Left cardiac atrium (tissue), 4 donors: ENCODE measurements at regions not wholly inside any gene's neighbourhood (a gene's known extent, or its start where the extent isn't known, plus 50 kb on each side); places are given as distances from the start of the nearest gene placed in this dataset.
"Not testable (repeated sequence)": the region's sequence is repeated elsewhere in the genome, so short reads cannot be mapped to it uniquely, and the experiment has no call there.

Source experiments
- ATAC-seq, 2 donors: fragments of 200-7000 bp; cut with Tn5 transposase; one replicate each; pipeline ENCODE4 v1.9.1; 2020; ENCODE audit warnings: mild to moderate bottlenecking in 2 of 2, moderate library complexity in 2 of 2
- DNase-seq: peaks from one replicate; pipeline ENCODE4 v3.0.0-alpha.2; 2020
- intact Hi-C, 2 donors: fragments of 100-400 bp; cut with DNase I; formaldehyde crosslinking; loops; one replicate each; pipeline versions ENCODE4 v1.14.1 to v1.15.1; 2022 to 2023
- donor health status: DM: no; HTN: yes; CAD: no.
- donor health status: DM: no; HTN: yes; CAD: no; lungs with severe emphysema.
- donor health status: DM: yes; HTN: yes; CAD: no.
- donor health status: Dilated cardiomyopathy.

GRCh38 chr4:96955691-96956090 is 1115.8 kb downstream of the PDHA2 start:
- intact Hi-C loops = no loop called here
- ATAC-seq (no peak), DNase-seq (no peak)

GRCh38 chr4:96969455-96969854 is 1129.6 kb downstream of the PDHA2 start:
- ATAC-seq (no peak), DNase-seq (no peak)
- intact Hi-C loops = no loop called here

GRCh38 chr4:96972920-96973319 is 1133.0 kb downstream of the PDHA2 start:
- ATAC-seq (no peak), DNase-seq (no peak)
- intact Hi-C loops = no loop called here

- no peak for DNase-seq
- intact Hi-C loops = no loop called here
- ATAC-seq = no peak
Observed at GRCh38 chr4:96974295-96974694, 1134.4 kb downstream of the PDHA2 start.

GRCh38 chr4:96983830-96984229 is 1143.9 kb downstream of the PDHA2 start:
- DNase-seq (no peak), ATAC-seq (no peak)
- intact Hi-C loops = no loop called here

- DNase-seq = no peak
- ATAC-seq = no peak
- intact Hi-C loops = no loop called here
Observed at GRCh38 chr4:96986816-96987215, 1146.9 kb downstream of the PDHA2 start.

GRCh38 chr4:96991083-96991482 is 1151.2 kb downstream of the PDHA2 start:
- ATAC-seq (no peak), DNase-seq (no peak)
- intact Hi-C loops = no loop called here

- intact Hi-C loops = no loop called here
- DNase-seq (no peak), ATAC-seq (no peak)
Observed at GRCh38 chr4:96992443-96992842, 1150.8 kb downstream of the STPG2 start.

GRCh38 chr4:96993560-96993959 is 1149.7 kb downstream of the STPG2 start:
- intact Hi-C loops = no loop called here
- DNase-seq (no peak), ATAC-seq (no peak)

- intact Hi-C loops = no loop called here
- no peak for DNase-seq
- ATAC-seq = no peak
Observed at GRCh38 chr4:97003715-97004114, 1139.6 kb downstream of the STPG2 start.

GRCh38 chr4:97013309-97013708 is 1130.0 kb downstream of the STPG2 start:
- no peak for ATAC-seq
- DNase-seq = no peak
- intact Hi-C loops = no loop called here

- ATAC-seq (no peak), DNase-seq (no peak)
- intact Hi-C loops = no loop called here
Observed at GRCh38 chr4:97013711-97014110, 1129.6 kb downstream of the STPG2 start.

- ATAC-seq = no peak
- intact Hi-C loops = no loop called here
- DNase-seq = no peak
Observed at GRCh38 chr4:97015301-97015700, 1128.0 kb downstream of the STPG2 start.

- intact Hi-C loops = no loop called here
- ATAC-seq (no peak), DNase-seq (no peak)
Observed at GRCh38 chr4:97016186-97016907, 1126.9 kb downstream of the STPG2 start.

GRCh38 chr4:97027728-97028410 is 1115.4 kb downstream of the STPG2 start:
- ATAC-seq = no peak
- DNase-seq = no peak
- intact Hi-C loops = no loop called here

GRCh38 chr4:97028785-97029184 is 1114.5 kb downstream of the STPG2 start:
- DNase-seq (no peak), ATAC-seq (no peak)
- intact Hi-C loops = no loop called here

GRCh38 chr4:97037411-97038145 is 1105.7 kb downstream of the STPG2 start:
- ATAC-seq, intact Hi-C loops, DNase-seq: not testable (repeated sequence)

- no peak for ATAC-seq
- DNase-seq = no peak
- intact Hi-C loops = no loop called here
Observed at GRCh38 chr4:97038146-97038516, 1105.1 kb downstream of the STPG2 start.

- no peak for ATAC-seq
Observed at GRCh38 chr4:97072666-97073065, 1070.6 kb downstream of the STPG2 start.

GRCh38 chr4:97073194-97073593 is 1070.1 kb downstream of the STPG2 start:
- DNase-seq = no peak
- no peak for ATAC-seq
- intact Hi-C loops = no loop called here

More at GRCh38 chr4:97072666-97073065, 1070.6 kb downstream of the STPG2 start:
- intact Hi-C loops = no loop called here
- no peak for DNase-seq
